Uterus (tissue), 2 donors: ENCODE measurements at regions not wholly inside any gene's neighbourhood (a gene's known extent, or its start where the extent isn't known, plus 50 kb on each side); places are given as distances from the start of the nearest gene placed in this dataset.
"Not testable (repeated sequence)": the region's sequence is repeated elsewhere in the genome, so short reads cannot be mapped to it uniquely, and the experiment has no call there.

Experiments
- POLR2A ChIP-seq, 2 donors: fragments of 450-650 bp; IDR thresholded peaks; one replicate each; pipeline ENCODE4 v1.6.1; 2016; ENCODE audit warnings: antibody characterized with exemption in 2 of 2, mild to moderate bottlenecking in 1 of 2, moderate library complexity in 1 of 2
- TF ChIP-seq, protein P1 (sequence below), 4 experiments: fragments of 200-600 bp in 2 of 4; fragments of 450-650 bp in 2 of 4; sonication (generic) in 2 of 4; IDR thresholded peaks; one replicate each; pipeline ENCODE4 v1.5.1; 2016 to 2019; ENCODE audit warnings: antibody characterized with exemption in 4 of 4, mild to moderate bottlenecking in 2 of 4, moderate library complexity in 1 of 4

- TF ChIP-seq, protein P1, sequence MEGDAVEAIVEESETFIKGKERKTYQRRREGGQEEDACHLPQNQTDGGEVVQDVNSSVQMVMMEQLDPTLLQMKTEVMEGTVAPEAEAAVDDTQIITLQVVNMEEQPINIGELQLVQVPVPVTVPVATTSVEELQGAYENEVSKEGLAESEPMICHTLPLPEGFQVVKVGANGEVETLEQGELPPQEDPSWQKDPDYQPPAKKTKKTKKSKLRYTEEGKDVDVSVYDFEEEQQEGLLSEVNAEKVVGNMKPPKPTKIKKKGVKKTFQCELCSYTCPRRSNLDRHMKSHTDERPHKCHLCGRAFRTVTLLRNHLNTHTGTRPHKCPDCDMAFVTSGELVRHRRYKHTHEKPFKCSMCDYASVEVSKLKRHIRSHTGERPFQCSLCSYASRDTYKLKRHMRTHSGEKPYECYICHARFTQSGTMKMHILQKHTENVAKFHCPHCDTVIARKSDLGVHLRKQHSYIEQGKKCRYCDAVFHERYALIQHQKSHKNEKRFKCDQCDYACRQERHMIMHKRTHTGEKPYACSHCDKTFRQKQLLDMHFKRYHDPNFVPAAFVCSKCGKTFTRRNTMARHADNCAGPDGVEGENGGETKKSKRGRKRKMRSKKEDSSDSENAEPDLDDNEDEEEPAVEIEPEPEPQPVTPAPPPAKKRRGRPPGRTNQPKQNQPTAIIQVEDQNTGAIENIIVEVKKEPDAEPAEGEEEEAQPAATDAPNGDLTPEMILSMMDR (IDR thresholded peaks at IDR 0.05), result not testable (repeated sequence)
- not testable (repeated sequence) for TF ChIP-seq POLR2A (IDR thresholded peaks at IDR 0.05)
These were observed 68.0 kb upstream of the IZUMO1R start for GRCh38 chr11:94236416-94236815.
